Stromal cell of bone marrow (primary cell): ENCODE measurements at regions not wholly inside any gene's neighbourhood (a gene's known extent, or its start where the extent isn't known, plus 50 kb on each side); places are given as distances from the start of the nearest gene placed in this dataset.

Experiments
- DNase-seq: peaks from one replicate; pipeline ENCODE4 v3.0.0-alpha.2; 2012; ENCODE audit warnings: low read depth

DNA sequence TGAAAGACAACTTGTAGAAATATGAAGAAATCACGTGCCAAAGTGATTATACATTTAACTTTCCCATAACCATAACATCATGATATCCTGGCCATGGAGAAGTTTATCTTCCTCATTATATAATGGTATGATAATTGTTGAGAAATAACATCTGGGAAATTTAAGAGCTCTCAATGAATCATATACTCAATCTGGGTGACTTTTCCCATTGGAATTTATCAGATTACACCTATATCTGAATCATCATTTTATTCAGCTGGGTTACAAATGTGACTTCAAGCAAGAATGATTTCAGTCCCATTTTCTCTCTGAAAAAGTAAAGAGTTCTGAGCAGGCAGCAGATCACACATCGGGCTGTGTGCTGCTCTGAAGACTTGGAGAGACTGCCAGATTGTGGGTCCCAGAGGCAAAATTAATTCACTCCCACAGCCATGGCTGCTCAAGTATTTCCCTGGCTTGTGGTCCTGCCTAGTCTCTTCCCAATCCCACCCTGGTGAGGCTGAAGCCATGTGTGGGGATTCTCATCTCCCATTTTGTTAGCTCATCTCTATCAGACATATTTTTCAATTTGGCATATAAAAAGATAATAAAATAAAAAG is 278.0 kb downstream of the MRPL39 start:
- peak; percentile 39 for DNase-seq

GRCh38 chr21:25328736-25329135 is 278.5 kb downstream of the MRPL39 start:
- no peak for DNase-seq

- DNase-seq, result no peak
These were observed 281.1 kb downstream of the MRPL39 start for GRCh38 chr21:25326181-25326580.

DNA sequence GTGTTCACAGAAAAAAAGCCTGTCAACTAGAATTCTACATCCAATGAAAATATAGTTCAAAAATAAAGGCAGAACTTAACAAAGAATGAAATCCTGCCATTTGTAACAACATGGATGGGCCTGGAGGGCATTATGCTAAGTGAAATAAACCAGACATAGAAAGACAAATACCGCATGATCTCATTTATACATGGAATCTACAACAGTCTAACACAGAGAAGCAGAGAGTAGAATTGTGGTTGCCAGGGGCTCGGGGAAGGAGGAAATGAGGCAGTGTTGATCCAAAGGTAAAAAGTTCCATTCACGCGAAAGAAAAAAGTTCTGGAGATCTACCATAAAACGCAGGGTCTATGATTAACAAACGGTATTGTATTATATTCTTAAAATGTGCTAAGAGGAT is 282.6 kb downstream of the MRPL39 start:
- DNase-seq, result no peak

DNA sequence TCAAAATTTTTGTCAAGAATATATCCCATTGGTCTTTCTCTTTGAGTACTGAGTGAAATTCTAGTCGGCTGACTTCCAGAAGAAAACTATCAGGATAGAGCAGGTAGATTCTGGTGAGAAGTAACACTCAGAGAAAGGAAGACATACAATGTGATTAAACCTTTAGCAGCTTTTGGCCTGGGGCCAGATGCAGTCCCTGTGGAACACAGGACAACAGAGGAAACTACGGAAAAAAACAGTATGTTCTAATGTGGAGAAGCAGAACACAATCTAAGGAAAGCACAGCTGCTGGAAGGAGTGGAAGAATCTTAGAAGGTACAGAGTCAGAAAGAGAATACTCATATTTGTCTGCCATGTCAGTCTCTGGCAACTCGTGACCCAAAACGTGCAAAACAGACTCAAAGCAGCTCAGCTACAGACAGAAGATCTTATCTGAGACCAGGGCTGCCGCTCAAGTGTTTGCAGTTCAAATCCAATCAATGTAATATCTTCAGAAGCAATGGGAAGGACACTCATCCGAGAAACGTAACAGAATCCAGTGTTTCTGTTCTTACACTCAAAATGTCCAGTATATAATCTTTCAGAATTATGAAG is 283.8 kb downstream of the MRPL39 start:
- no peak for DNase-seq

GRCh38 chr21:25314247-25314646 is 293.0 kb downstream of the MRPL39 start:
- DNase-seq, result no peak

- peak; percentile 12 for DNase-seq
These were observed 293.5 kb downstream of the MRPL39 start for GRCh38 chr21:25313829-25314228.

- DNase-seq, result peak; percentile 28
These were observed 299.8 kb downstream of the MRPL39 start for GRCh38 chr21:25307489-25307888.

- DNase-seq, result no peak
These were observed 302.7 kb downstream of the MRPL39 start for GRCh38 chr21:25304611-25305010.

DNA sequence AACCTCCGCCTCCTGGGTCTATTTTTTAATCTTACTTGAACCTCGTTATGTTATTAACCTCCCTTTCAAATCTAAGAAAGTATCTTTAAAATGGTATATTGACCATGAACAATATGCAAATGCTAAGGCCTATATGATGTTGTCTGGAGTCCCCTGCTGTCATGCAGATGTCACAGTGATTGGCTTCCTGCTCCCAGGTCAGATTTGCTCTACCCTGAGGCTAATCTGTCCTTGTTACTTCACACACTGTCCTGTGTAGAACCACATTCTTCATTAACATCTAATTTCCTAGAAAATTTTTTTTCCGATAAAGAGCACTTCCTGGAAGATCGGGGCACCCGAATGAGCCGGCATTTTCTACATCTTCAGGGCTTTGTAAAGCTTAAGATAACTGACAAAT is 306.6 kb downstream of the MRPL39 start:
- DNase-seq, result no peak

GRCh38 chr21:25298512-25299491 is 308.5 kb downstream of the MRPL39 start:
- DNase-seq, result no peak

DNA sequence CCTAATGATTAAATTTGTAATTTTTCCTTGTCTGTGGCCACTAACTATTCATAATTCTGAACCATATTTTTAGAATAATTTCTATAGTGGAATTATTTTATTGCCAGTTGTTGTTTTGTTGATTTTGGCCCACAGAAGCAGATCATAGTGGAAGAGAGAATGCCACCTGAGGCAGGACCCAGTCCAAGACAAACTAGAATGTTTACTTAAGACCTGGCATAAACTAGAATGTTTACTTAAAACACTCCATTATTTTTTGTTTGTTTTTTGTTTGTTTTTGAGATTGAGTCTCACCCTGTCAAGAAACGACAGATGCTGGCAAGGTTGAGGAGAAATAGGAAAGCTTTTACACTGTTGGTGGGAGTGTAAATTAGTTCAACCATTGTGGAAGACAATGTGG is 310.2 kb downstream of the MRPL39 start:
- no peak for DNase-seq

GRCh38 chr21:25296252-25296651 is 311.0 kb downstream of the MRPL39 start:
- DNase-seq, result no peak

GRCh38 chr21:25292396-25292795 is 314.9 kb downstream of the MRPL39 start:
- no peak for DNase-seq

- peak; percentile 28 for DNase-seq
These were observed 323.6 kb downstream of the MRPL39 start for GRCh38 chr21:25283720-25284119.

- DNase-seq, result no peak
These were observed 326.1 kb downstream of the MRPL39 start for GRCh38 chr21:25281134-25281533.

DNA sequence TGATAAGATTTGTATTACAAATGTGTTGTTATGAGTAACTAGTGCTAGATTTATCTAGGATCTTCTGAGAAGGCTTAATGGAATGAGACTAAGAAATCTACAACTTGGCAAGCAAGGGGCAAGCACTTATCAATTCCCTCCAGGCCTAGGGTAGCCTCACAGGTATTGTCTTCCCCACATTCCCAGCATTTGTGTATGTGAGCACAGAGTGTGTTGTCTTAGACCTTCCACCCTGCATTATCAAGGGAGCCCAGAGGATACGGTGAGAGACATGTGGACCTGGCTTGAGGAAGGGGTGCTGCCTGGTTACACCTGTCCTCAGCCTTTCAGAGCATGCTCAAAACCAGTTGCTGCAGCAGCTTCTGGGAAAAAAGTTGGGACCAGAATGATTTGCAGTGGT is 327.2 kb downstream of the MRPL39 start:
- no peak for DNase-seq

DNA sequence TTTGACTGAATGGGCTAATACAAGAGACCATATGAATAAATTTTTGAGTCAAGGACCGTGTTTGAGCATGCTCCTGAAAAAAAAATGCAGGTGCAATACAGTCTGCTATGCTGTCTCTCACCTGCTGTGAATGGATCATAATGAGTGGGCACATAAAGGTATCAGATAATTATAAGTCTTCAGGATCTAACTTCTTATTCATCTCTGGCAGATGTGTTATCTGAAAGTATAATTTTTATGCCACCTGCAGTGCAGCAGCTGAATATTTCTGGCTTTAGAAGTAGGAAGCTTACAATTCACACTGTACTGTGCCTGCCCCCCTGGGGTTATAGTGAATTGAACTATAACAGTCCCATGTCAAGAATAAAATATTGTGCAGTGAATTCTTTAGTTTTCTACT is 333.3 kb downstream of the MRPL39 start:
- no peak for DNase-seq

GRCh38 chr21:25254491-25255174 is 352.6 kb downstream of the MRPL39 start:
- no peak for DNase-seq

GRCh38 chr21:25246546-25246945 is 360.7 kb downstream of the MRPL39 start:
- DNase-seq, result no peak

GRCh38 chr21:25244735-25245134 is 362.5 kb downstream of the MRPL39 start:
- DNase-seq, result no peak

DNA sequence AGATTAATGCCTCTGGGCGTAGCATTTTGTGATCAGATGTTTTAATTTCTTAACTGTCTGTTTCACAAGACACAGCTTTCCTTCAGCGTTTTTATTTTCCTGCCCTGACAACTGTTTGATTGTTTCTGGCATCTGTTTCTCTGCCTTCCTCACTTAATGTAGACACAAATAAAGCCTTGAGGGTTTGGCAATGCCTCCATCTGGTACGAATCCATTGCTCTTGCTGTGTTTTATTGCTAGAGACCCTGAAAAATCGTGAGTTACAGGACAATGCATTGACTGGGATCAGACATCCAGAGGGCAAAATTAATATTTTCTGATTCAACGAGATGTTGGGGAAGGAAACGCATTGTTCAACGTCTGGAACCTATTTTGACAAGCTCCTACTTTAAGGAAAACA is 363.5 kb downstream of the MRPL39 start:
- DNase-seq, result no peak
